Osteocyte (in vitro differentiated cells): ENCODE measurements at regions not wholly inside any gene's neighbourhood (a gene's known extent, or its start where the extent isn't known, plus 50 kb on each side); places are given as distances from the start of the nearest gene placed in this dataset.

Experiments
- DNase-seq: peaks from one replicate; pipeline ENCODE4 v3.0.0; 2021; ENCODE audit warnings: mixed read lengths; ENCODE audit not compliant: unreplicated experiment; ENCODE audit errors: extremely low spot score
- H3K27ac Mint-ChIP-seq: one replicate; pipeline ENCODE4 v1.8.0; 2021; ENCODE audit warnings: mild to moderate bottlenecking, mixed read lengths; ENCODE audit not compliant: unreplicated experiment
- H3K27me3 Mint-ChIP-seq: one replicate; pipeline ENCODE4 v1.8.0; 2021; ENCODE audit warnings: mixed read lengths; ENCODE audit not compliant: unreplicated experiment
- H3K36me3 Mint-ChIP-seq: one replicate; pipeline ENCODE4 v1.8.0; 2021; ENCODE audit warnings: mixed read lengths; ENCODE audit not compliant: unreplicated experiment
- H3K4me1 Mint-ChIP-seq: one replicate; pipeline ENCODE4 v1.8.0; 2021; ENCODE audit warnings: mixed read lengths; ENCODE audit not compliant: unreplicated experiment
- H3K4me3 Mint-ChIP-seq: one replicate; pipeline ENCODE4 v1.8.0; 2021; ENCODE audit warnings: mild to moderate bottlenecking, moderate library complexity, mixed read lengths; ENCODE audit not compliant: unreplicated experiment
- H3K9me3 Mint-ChIP-seq: one replicate; pipeline ENCODE4 v1.8.0; 2021; ENCODE audit warnings: mixed read lengths; ENCODE audit not compliant: unreplicated experiment
- CTCF ChIP-seq: fragments of 200-600 bp; sonication (generic); IDR thresholded peaks from 2 replicates; pipeline ENCODE4 v1.5.0; 2021; ENCODE audit warnings: antibody characterized with exemption, mild to moderate bottlenecking, moderate library complexity

GRCh38 chr1:29708796-29709703, 472.7 kb downstream of the PTPRU start:
- Mint-ChIP-seq H3K27ac (peak overlapping the region; percentile 93), H3K27me3 (peaks cover 12% of the 10 kb centered on the region), H3K4me1 (peaks cover 34% of the 10 kb centered on the region), H3K9me3 (no peaks in the 10 kb centered on the region), H3K4me3 (no peak overlapping the region), H3K36me3 (no peaks in the 10 kb centered on the region)
- no peak for TF ChIP-seq CTCF
- no peak for DNase-seq

- Mint-ChIP-seq H3K27ac (peak overlapping the region; percentile 93), H3K9me3 (no peaks in the 10 kb centered on the region), H3K4me3 (no peak overlapping the region), H3K36me3 (no peaks in the 10 kb centered on the region), H3K4me1 (peaks cover 34% of the 10 kb centered on the region), H3K27me3 (peaks cover 15% of the 10 kb centered on the region)
- no peak for TF ChIP-seq CTCF
- no peak for DNase-seq
These were observed 472.1 kb downstream of the PTPRU start for GRCh38 chr1:29708381-29708780.

GRCh38 chr1:29707796-29708195, 471.5 kb downstream of the PTPRU start:
- Mint-ChIP-seq H3K27ac (peak overlapping the region; percentile 93), H3K27me3 (peaks cover 15% of the 10 kb centered on the region), H3K9me3 (no peaks in the 10 kb centered on the region), H3K4me1 (peaks cover 34% of the 10 kb centered on the region), H3K4me3 (no peak overlapping the region), H3K36me3 (no peaks in the 10 kb centered on the region)
- DNase-seq: no peak
- TF ChIP-seq CTCF: no peak

GRCh38 chr1:29706936-29707335, 470.6 kb downstream of the PTPRU start:
- Mint-ChIP-seq H3K27me3 (peaks cover 18% of the 10 kb centered on the region), H3K4me1 (peaks cover 28% of the 10 kb centered on the region), H3K9me3 (no peaks in the 10 kb centered on the region), H3K36me3 (no peaks in the 10 kb centered on the region), H3K27ac (no peak overlapping the region), H3K4me3 (no peak overlapping the region)
- peak; percentile 16 for TF ChIP-seq CTCF
- no peak for DNase-seq

GRCh38 chr1:29704430-29704829, 468.1 kb downstream of the PTPRU start:
- DNase-seq: no peak

More at GRCh38 chr1:29704430-29704829, 468.1 kb downstream of the PTPRU start:
- H3K9me3 Mint-ChIP-seq: no peaks in the 10 kb centered on the region
- H3K4me3 Mint-ChIP-seq: no peak overlapping the region
- H3K27ac Mint-ChIP-seq: no peak overlapping the region
- peaks cover 26% of the 10 kb centered on the region for H3K27me3 Mint-ChIP-seq
- TF ChIP-seq CTCF: no peak
- no peaks in the 10 kb centered on the region for H3K36me3 Mint-ChIP-seq
- H3K4me1 Mint-ChIP-seq: peaks cover 16% of the 10 kb centered on the region
